ENCODE measurements at regions not wholly inside any gene's neighbourhood (a gene's known extent, or its start where the extent isn't known, plus 50 kb on each side); places are given as distances from the start of the nearest gene placed in this dataset.

DNA sequence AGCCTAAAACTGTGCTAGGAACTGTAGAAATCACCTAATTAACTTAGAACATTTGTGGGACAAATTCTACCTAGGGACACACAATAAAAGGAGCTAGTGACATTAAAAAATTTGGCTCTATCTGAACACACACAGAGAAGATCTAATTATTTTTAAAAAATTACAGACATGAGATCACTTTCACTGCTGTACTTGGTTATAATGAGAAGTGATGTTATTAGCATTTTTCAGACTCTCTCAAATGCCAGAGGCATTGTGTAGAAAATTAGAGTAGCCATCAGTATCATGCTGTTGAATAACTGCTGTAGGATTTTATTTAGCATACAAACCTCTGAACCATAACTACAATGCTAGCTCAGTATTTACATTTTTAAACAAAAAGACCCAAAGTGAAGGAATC lies 109.1 kb upstream of the ANK2 start:
- no peak for TF ChIP-seq REST (IDR thresholded peaks at IDR 0.05; ENCODE audit: low read depth)
- TF ChIP-seq MAX (IDR thresholded peaks at IDR 0.05) = no peak
- no peak for TF ChIP-seq TAF1 (IDR thresholded peaks at IDR 0.05; ENCODE audit: low read depth)
- no peak for TF ChIP-seq EP300 (IDR thresholded peaks at IDR 0.05; ENCODE audit: borderline replicate concordance)
- TF ChIP-seq EGR1 (IDR thresholded peaks at IDR 0.05) = no peak
- TF ChIP-seq NFIC (IDR thresholded peaks at IDR 0.05) = no peak
- TF ChIP-seq ZBTB7A (IDR thresholded peaks at IDR 0.05; ENCODE audit: low read depth) = no peak
- no peak for TF ChIP-seq CREB1 (IDR thresholded peaks at IDR 0.05; ENCODE audit: low read depth)
- no peak for TF ChIP-seq CEBPB (IDR thresholded peaks at IDR 0.05)
- TF ChIP-seq FOXM1 (IDR thresholded peaks at IDR 0.05; ENCODE audit: borderline replicate concordance, low read depth) = no peak
- TF ChIP-seq YY1 (IDR thresholded peaks at IDR 0.05; ENCODE audit: low read depth) = no peak
- no peak for TF ChIP-seq TEAD4 (IDR thresholded peaks at IDR 0.05)
- TF ChIP-seq, protein P1, sequence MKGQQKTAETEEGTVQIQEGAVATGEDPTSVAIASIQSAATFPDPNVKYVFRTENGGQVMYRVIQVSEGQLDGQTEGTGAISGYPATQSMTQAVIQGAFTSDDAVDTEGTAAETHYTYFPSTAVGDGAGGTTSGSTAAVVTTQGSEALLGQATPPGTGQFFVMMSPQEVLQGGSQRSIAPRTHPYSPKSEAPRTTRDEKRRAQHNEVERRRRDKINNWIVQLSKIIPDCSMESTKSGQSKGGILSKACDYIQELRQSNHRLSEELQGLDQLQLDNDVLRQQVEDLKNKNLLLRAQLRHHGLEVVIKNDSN (IDR thresholded peaks at IDR 0.05) = no peak
- no peak for TF ChIP-seq RAD21 (IDR thresholded peaks at IDR 0.05; ENCODE audit: low read depth)
- TF ChIP-seq TCF12 (IDR thresholded peaks at IDR 0.05; ENCODE audit: low read depth) = no peak

- TF ChIP-seq NFIC (IDR thresholded peaks at IDR 0.05) (no peak), REST (IDR thresholded peaks at IDR 0.05; ENCODE audit: low read depth) (no peak), MAX (IDR thresholded peaks at IDR 0.05) (no peak), FOXM1 (IDR thresholded peaks at IDR 0.05; ENCODE audit: borderline replicate concordance, low read depth) (no peak), TEAD4 (IDR thresholded peaks at IDR 0.05) (no peak), RAD21 (IDR thresholded peaks at IDR 0.05; ENCODE audit: low read depth) (no peak), CREB1 (IDR thresholded peaks at IDR 0.05; ENCODE audit: low read depth) (no peak), EP300 (IDR thresholded peaks at IDR 0.05; ENCODE audit: borderline replicate concordance) (no peak), CEBPB (IDR thresholded peaks at IDR 0.05) (no peak), TAF1 (IDR thresholded peaks at IDR 0.05; ENCODE audit: low read depth) (no peak), EGR1 (IDR thresholded peaks at IDR 0.05) (no peak), ZBTB7A (IDR thresholded peaks at IDR 0.05; ENCODE audit: low read depth) (no peak), TCF12 (IDR thresholded peaks at IDR 0.05; ENCODE audit: low read depth) (no peak)
- TF ChIP-seq, protein P1 (IDR thresholded peaks at IDR 0.05) = no peak
These were observed 107.4 kb upstream of the ANK2 start for GRCh38 chr4:112942077-112942476.

GRCh38 chr4:112942997-112943396 lies 106.5 kb upstream of the ANK2 start:
- TF ChIP-seq EP300 (IDR thresholded peaks at IDR 0.05; ENCODE audit: borderline replicate concordance) (no peak), CREB1 (IDR thresholded peaks at IDR 0.05; ENCODE audit: low read depth) (no peak), FOXM1 (IDR thresholded peaks at IDR 0.05; ENCODE audit: borderline replicate concordance, low read depth) (no peak), REST (IDR thresholded peaks at IDR 0.05; ENCODE audit: low read depth) (no peak), YY1 (IDR thresholded peaks at IDR 0.05; ENCODE audit: low read depth) (no peak), ZBTB7A (IDR thresholded peaks at IDR 0.05; ENCODE audit: low read depth) (no peak), TEAD4 (IDR thresholded peaks at IDR 0.05) (no peak), RAD21 (IDR thresholded peaks at IDR 0.05; ENCODE audit: low read depth) (no peak), CEBPB (IDR thresholded peaks at IDR 0.05) (no peak), MAX (IDR thresholded peaks at IDR 0.05) (no peak), EGR1 (IDR thresholded peaks at IDR 0.05) (no peak), TAF1 (IDR thresholded peaks at IDR 0.05; ENCODE audit: low read depth) (no peak), NFIC (IDR thresholded peaks at IDR 0.05) (no peak), TCF12 (IDR thresholded peaks at IDR 0.05; ENCODE audit: low read depth) (no peak)
- TF ChIP-seq, protein P1 (IDR thresholded peaks at IDR 0.05) = no peak

Measured in Ishikawa (cell line).